GM12874 (cell line): ENCODE measurements at regions not wholly inside any gene's neighbourhood (a gene's known extent, or its start where the extent isn't known, plus 50 kb on each side); places are given as distances from the start of the nearest gene placed in this dataset.
A peak's percentile ranks its signal among the peaks of the same experiment; 100 is the strongest.

Experiments used
- TF ChIP-seq, protein P1 (sequence below): IDR thresholded peaks from 2 replicates; pipeline ENCODE4 v1.5.1; 2011; ENCODE audit warnings: low read depth, mild to moderate bottlenecking, control low read depth, low read length, moderate library complexity; ENCODE audit not compliant: insufficient read depth

DNA sequence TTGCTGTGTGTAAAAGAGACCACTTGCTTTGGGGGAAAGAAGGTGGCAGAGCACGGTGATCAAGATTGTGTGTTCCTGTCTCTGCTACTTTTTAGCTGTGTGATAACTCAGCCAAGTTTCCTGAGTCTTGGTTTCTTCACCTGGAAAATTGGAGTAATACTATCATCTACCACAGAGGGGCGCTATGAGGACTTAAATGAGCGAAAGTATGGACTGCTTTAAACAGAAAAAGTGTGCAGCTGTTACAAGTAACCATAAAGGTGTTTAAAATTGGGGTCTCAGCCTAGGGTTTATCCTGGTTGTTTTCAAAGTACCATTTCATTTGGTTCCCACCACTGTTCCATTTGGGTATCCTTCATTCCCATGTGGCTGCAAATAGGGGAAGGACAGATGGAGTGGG lies 65.9 kb upstream of the WSCD2 start:
- TF ChIP-seq, protein P1, sequence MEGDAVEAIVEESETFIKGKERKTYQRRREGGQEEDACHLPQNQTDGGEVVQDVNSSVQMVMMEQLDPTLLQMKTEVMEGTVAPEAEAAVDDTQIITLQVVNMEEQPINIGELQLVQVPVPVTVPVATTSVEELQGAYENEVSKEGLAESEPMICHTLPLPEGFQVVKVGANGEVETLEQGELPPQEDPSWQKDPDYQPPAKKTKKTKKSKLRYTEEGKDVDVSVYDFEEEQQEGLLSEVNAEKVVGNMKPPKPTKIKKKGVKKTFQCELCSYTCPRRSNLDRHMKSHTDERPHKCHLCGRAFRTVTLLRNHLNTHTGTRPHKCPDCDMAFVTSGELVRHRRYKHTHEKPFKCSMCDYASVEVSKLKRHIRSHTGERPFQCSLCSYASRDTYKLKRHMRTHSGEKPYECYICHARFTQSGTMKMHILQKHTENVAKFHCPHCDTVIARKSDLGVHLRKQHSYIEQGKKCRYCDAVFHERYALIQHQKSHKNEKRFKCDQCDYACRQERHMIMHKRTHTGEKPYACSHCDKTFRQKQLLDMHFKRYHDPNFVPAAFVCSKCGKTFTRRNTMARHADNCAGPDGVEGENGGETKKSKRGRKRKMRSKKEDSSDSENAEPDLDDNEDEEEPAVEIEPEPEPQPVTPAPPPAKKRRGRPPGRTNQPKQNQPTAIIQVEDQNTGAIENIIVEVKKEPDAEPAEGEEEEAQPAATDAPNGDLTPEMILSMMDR = peak; percentile 51; the same call in 1 of the 2 replicates

DNA sequence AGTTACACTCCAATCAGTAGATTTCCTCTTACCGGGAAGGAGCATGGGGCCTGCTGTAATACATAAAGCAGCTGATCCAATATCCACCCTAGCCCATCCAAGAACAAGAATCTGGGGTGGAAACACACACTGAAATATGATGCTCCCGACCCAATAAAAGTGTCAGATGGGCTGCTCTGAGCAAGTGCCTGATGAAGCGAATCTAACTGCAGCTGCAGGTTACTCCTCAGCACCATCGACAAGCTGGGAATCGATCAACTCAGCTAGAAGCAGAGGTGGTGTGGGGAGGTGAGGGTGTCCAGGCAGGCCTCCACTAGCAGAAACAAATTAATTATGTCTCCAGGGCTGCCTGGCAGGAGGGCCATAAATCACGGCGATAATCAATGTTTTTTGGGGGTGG lies 64.0 kb upstream of the WSCD2 start:
- TF ChIP-seq, protein P1 = no peak

DNA sequence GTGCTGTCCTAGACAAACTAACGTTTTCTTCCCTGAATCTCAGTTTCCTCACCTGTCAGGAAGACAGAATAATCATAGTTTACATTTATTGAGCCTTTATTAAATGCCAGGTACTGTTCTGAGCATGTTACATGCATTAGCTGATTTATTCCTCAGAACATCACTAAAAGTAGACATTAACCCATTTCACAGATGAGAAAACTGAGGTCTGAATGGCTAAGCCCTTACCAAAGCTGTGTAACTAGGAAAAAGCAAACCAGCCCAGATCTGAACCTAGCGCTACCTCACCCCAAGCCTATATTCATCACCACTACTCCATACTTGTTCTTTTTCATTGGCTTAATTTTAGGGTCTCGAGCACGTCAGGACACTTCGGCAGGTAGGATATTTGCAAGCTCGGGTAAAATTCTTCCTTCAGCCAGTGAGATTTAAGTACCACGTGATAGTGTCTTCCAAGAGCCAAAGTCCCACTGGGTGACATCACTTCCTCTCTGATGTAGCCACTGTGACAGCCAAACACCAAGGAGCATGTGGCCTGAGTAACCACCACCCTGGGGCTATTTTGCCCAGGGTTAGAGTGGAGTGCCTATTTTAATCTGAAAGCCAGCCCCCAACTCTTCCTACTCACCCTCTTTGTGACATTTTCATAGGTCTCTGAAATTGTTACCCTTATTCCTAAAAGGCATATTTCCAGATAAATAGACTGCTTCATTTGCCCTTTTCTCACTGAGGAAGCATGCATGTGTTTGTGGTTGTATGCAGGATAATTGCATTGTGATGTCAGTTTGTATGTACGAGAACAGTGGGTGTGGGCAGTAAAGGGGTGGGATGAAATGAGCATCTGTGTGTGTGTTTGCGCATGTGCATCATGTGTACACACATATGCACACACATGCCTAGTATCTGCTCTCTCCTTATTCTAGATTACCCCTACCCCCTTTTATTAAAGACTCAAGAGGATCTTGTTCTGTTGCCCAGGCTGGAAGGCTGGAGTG lies 62.2 kb upstream of the WSCD2 start:
- TF ChIP-seq, protein P1 = no peak

DNA sequence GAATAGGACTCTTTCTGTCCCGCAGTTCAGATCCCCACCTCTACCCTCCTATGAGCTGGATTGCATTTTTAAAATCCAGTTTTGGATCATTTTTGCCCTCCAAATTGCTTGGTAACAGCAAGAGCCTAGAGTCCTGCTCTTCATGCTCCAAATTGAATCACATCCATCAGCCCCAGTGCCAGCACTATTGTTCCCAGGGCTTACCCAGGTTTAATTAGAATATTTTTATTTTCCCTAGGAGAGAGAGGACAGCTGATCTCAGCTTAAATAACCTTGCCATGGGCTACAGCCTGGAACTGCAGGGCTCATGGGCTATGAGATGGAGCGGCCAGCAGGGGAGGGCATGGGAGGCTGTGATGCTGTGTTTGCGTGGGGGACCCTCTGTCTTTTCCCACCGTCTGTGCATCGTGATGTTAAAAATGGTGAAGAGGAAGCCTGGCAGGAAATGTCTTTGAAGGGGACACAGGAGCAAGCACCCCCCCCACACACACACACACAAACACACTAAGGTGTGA lies 59.4 kb upstream of the WSCD2 start:
- TF ChIP-seq, protein P1 = no peak

DNA sequence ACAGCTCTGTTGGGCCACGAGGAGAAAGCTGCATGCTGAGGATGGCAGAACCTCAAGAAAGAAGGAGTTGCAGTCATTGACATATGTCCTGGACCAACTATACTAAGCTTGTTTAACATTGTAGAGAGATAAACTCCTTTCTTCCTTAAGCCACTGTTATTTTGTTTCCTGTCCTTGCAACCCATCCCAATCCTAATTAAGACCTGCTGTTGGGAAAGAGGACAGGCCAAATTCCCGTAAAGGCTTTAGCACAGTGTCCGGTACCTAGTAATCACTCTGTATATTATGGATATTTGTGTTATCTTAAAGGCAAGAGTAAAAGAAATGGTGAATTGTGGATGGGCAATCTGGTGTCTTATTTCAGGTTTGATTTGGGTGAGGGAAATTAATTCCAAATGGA lies 53.5 kb upstream of the WSCD2 start:
- TF ChIP-seq, protein P1 = no peak

DNA sequence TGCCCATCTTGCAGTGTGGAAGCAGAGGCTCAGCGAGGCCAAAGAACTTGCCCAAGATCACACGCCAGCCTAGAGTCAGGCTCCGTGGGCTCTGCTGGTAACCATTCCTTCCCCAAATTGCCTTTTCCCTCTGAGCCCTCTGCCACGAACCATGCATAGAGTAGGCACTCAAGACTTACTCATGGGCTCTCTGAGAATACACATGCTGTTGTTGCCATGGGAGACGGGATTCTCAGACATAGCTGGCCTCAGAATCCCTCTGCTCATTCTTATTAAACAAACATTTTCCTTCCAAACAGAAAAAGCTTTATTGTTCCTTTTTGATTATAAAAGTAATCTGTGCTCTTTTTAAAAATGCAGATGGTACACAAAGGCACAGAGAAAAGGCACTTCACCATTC lies 52.5 kb upstream of the WSCD2 start:
- TF ChIP-seq, protein P1 = no peak

DNA sequence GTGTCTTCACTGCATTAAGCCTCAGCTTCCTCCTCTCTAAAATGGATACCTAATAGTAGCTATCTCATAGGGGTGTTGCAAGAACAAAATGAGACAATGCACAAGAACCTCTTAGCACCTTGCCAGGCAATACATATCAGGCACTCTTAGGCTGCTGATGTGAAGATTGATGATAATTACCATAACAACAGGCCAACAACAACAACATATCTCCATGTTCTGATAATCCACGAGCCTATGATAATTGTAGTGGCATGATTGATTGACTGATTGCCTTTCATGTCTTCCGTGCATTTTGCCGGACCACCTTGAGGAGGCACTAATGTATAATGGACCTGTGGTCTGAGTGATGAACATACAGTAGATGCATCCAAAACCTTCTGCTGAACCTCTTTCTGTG lies 50.7 kb upstream of the WSCD2 start:
- TF ChIP-seq, protein P1 = no peak
